ENCODE measurements at regions not wholly inside any gene's neighbourhood (a gene's known extent, or its start where the extent isn't known, plus 50 kb on each side); places are given as distances from the start of the nearest gene placed in this dataset.

GRCh38 chr4:13129095-13129494 is 355.0 kb downstream of the RAB28 start:
- TF ChIP-seq ZSCAN18 (tag by site-specific recombination; IDR thresholded peaks at IDR 0.05) = no peak
- no peak for TF ChIP-seq CTCF (tag by site-specific recombination; IDR thresholded peaks at IDR 0.05)
- TF ChIP-seq ZNF311 (tag by site-specific recombination; IDR thresholded peaks at IDR 0.05; ENCODE audit: borderline replicate concordance) = no peak
- no peak for TF ChIP-seq ZSCAN16 (tag by site-specific recombination; IDR thresholded peaks at IDR 0.05)
- no peak for TF ChIP-seq GFI1B (tag by site-specific recombination; IDR thresholded peaks at IDR 0.05)
- no peak for TF ChIP-seq ZNF530 (tag by site-specific recombination; IDR thresholded peaks at IDR 0.05; ENCODE audit: low read depth)
- TF ChIP-seq ZNF146 (tag by site-specific recombination; IDR thresholded peaks at IDR 0.05) = no peak
- TF ChIP-seq ZNF585B (tag by site-specific recombination; IDR thresholded peaks at IDR 0.05) = no peak
- TF ChIP-seq, protein P1, sequence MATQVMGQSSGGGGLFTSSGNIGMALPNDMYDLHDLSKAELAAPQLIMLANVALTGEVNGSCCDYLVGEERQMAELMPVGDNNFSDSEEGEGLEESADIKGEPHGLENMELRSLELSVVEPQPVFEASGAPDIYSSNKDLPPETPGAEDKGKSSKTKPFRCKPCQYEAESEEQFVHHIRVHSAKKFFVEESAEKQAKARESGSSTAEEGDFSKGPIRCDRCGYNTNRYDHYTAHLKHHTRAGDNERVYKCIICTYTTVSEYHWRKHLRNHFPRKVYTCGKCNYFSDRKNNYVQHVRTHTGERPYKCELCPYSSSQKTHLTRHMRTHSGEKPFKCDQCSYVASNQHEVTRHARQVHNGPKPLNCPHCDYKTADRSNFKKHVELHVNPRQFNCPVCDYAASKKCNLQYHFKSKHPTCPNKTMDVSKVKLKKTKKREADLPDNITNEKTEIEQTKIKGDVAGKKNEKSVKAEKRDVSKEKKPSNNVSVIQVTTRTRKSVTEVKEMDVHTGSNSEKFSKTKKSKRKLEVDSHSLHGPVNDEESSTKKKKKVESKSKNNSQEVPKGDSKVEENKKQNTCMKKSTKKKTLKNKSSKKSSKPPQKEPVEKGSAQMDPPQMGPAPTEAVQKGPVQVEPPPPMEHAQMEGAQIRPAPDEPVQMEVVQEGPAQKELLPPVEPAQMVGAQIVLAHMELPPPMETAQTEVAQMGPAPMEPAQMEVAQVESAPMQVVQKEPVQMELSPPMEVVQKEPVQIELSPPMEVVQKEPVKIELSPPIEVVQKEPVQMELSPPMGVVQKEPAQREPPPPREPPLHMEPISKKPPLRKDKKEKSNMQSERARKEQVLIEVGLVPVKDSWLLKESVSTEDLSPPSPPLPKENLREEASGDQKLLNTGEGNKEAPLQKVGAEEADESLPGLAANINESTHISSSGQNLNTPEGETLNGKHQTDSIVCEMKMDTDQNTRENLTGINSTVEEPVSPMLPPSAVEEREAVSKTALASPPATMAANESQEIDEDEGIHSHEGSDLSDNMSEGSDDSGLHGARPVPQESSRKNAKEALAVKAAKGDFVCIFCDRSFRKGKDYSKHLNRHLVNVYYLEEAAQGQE (tag by site-specific recombination; IDR thresholded peaks at IDR 0.05) = no peak
- TF ChIP-seq KLF9 (tag by site-specific recombination; IDR thresholded peaks at IDR 0.05; ENCODE audit: low read depth) = no peak
